NCI-H82 treated with DMSO at 0.1 percent for 48 hours (cell line): ENCODE measurements at regions not wholly inside any gene's neighbourhood (a gene's known extent, or its start where the extent isn't known, plus 50 kb on each side); places are given as distances from the start of the nearest gene placed in this dataset.

Experiments used
- DNase-seq: peaks from one replicate; lab custom pipeline; 2025; ENCODE audit not compliant: unreplicated experiment; lab: John Stamatoyannopoulos, UW

DNA sequence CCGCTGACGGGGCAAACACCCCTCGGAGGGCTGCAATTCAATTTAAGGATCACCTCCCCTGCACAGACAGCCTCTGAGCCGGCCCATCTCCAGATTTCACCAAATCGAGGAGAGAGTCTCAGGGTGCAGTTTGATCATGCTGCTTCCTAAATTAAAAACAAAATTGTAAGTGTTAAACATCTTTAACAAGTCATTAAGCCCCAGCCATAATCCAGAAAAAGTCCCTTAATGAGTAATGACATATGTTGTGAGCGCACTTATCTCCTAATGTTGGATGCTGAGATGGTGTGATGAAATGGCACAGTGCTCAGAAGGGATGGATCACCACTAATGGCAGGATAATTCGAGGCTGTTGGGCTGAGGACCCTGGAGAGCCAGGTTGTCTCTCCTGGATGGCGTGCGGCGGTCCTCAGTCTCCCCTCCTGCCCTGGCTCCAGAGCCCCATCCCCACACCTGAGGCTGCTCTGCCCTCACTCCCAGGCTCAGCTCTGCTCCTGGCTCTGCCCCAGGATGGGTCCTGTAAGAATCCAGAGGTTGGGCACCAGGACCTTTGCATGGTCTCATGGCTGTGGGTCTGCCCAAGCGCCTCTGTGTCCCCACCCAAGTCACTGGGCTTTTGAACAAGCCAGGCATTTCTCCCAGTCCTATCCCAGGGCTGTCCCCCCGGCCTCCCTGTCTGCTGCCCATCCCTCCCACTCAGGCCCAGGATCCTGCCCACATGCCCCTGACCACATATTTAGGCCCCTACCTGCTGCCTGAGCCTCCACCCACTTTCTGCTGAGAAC is 224.4 kb upstream of the POU3F1 start:
- DNase-seq, result peak; percentile 53

DNA sequence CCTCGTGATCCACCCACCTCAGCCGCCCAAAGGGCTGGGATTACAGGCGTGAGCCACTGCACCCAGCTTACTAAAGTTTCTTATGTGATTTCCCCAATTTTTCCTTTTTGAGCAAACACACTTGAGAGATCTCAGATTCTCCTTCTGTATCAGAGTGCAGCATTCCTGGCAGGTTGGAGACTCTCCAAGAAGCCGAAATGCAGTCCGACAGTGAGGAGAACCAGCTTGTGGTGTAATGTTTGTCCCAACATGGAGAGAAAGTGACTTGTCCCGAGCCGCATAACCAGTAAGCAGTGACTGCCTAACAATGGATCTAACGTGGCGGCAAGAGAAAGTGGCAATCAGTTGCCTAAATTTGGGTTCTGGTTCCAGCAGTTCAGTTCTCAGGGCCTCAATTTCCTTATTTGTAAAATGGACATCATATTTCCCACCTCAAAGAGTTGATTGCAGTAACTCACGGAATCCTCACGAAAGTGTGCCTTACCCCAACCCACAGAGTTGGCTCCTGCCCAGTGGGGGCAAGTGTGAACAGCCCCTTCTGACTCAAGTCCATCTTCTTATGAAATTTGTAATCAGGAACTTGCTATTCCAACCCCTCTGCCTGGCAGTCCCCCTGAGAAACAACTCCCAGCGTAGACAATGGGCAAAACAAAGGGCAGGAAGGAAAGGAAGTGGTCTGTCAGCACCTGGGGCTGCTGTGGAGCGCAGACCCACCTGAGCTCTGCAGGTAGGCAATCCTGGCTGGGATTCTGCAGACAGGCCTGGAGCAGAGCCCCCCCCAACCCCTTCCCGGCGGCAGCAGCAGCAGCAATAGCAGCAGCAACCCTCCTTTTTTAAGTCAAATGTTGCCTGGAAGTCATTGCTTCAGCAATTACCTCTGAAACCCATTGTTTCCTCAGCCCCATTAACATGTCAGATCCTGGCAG is 223.6 kb upstream of the POU3F1 start:
- no peak for DNase-seq

DNA sequence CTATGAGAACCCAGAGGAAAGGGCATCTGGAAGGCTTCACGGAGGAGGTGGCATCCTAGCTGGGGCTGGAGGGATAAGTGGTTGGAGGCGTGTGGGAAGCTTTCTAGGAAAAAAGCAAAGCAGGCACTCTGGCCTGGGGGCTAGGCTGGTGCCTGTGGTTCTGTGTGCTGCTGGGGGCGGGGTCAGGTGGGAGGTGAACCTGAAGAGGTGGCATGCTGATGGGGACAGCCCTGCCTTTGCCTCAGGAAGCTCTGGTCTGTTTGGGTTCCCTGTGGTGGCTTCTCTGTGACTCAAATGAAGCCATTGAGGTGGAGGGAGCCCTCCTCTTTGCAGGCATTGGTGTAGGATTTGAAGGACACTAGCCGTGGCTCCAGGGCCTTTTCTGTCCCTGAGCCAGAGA is 221.6 kb upstream of the POU3F1 start:
- no peak for DNase-seq

DNA sequence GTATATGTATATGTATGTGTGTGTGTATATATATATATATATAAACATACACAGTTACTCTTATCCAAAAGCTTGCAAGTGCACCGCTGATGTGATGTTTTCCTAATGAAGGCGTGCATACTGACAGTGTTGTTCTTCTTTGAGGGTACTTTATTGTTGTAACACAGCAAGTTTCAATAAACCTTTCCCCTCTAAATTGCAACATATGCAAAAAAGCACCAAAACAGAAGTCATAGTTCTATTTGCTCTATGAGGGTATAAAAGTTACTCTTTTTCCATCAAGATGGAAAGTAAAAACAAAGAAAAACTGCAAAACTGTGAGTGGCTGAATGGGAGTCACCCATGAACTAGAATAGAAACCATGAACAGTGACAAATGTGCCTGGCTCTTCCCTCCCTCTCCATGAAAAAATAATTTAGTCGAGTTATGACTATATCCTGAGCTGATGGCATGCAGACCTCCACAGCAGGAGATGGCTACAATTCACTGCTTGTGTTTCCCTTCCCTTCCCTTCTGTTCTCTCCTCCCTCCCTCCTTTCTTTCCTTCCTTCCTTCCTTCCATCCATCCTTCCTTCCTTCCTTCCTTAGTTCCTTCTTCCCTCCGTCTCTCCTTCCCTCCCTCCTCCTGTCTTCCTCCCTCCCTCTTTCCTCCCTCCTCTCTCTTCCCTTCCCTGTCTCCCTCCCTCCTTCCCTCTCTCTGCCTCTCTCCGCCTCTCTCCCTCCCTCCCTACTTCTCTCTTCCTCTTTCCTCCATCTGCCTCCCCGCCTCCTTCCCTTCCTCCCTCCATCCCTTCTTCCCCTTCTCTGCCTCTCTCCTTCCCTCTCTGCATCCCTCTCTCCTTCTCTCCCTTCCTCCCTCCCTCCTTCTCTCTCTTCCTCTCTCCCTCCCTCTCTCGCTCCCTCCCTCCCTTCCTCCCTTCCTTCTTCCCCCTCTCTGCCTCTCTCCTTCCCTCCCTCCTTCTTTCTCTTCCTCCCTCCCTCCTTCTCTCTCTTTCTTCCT is 220.7 kb upstream of the POU3F1 start:
- no peak for DNase-seq

DNA sequence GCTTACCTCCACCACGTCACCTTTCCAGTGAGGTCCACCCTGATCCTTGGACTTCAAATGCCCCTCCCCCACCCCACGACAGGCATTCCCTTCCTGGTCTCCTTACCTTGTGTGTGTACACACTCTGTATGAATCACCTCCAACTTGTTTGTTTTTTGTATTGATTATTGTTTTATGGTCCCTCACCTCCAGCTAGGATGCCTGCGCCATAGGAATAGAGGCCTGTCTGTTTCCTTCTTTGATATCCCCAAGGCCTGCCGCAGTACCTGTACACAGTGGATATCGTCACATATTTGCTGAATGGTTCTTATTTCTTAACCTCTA is 219.6 kb upstream of the POU3F1 start:
- no peak for DNase-seq

DNA sequence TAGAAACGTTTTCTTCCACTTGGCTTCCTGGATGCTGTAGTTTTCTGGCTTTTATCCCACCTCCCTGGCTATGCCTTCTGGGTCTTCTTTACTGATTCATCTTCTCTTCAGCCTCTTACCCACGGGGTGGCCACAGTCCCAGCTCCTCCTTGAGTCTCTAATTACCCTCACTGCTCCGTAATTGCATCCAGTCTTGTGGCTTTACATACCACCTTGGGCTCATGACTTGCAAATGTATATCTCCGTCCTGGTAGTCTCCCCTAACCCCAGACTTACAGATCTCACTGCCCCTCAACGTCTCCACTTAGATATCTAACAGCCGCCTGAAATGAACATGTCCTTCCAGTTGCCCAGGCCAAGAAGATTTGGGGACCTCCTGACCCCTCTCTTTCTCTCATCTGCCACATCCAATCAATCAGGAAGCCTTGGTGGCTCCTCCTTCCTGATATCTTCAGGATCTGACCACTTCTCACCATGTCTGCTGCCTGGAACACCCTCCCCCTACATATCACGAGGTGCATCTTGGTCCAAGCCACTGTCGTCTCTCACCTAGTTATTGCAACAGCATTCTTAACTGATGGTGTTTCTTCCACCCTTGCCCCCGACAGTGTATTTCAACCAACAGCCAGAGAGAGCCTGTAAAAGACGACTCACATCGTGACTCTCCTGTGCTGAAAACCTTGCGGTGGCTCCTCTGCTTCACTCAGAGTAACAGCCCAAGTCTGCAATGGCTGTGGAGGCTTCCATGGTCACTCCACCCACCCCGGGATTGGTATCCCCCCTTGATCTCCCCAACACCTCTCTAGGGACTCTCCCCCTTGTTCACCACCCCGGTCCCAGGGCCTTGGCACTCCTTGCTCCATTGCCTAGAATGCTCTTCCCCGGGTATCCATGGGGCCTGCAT is 219.0 kb upstream of the POU3F1 start:
- DNase-seq, result no peak

DNA sequence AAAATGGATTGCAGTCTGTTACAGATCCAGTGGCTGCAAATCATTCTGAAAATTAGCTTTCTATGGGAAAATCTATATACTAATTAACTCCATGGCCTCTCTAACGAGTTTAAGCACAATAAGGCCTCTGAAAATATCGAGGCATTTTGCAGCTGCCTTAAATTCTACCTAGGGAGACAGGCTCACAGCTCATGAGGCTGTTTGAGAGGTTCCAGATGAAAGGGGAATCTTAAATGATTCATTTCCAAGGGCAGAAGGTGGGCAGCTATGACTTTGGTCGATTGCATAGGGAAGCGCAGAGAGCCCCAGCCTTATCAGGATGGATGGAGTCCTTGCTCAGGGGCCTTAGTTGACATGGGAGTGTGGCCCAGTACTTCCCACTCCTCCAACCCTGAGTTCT is 216.8 kb upstream of the POU3F1 start:
- no peak for DNase-seq

DNA sequence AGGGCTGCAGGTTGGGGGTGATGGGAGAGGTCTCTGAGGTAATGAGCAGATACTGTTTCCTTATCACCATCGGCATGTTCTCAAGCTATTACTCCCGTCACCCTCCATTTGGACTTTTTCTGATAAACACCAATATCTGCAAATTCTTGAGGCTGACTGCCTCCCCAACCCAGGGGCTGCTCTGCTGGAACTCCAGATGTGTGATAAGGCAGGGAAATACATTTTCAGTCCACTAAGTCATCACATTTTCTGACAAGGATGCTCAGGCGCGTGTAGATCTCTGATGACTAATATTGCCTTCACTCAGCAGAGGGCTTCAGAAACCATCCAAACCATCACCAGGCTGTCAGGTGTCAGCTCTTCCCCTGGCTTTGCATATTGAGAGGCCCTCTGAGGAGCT is 215.0 kb upstream of the POU3F1 start:
- no peak for DNase-seq

DNA sequence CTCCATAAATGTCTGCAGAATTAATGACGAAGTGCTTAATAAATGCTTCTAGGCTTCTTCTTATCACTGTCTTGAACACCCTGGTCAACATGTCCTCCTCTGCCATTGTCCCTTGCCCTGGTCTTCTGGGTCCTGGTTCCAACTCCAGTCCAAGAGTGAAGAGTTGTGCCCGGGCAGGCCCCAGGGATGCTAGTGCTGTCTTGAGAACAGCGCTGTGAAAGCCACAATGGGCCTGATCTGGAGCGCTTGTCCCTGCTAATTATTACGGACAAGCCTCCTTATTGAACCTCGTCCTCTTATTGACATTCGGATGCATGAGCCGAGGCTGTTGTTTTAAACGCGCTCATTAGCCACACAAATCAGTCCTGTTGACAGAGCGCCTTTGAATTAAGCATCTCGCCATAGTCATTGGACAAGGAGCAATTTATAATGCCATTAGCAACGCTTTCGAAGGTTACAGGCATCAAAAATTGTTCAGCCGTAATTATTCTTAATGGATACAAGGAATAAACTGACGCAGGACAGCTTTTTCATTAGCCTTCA is 211.6 kb upstream of the POU3F1 start:
- DNase-seq, result no peak

DNA sequence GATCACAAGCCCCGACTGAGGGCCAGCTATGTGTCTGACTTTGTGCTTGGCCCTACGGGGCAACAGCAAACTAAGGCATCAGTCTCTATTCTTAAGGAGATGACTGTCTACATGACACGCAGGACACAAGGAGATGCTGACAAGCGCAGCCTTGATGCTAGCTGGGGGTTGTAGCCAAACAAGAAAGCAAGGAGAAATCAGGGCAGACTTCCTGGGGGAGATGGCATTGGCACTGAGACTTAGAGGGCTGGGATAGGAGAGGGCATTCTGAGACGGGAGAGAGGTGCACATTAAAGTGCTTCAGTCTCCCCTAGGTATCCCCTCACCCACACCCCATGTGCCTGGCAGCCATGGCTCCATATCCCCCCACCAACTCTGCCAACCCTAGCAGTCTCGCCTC is 210.8 kb upstream of the POU3F1 start:
- DNase-seq, result no peak

DNA sequence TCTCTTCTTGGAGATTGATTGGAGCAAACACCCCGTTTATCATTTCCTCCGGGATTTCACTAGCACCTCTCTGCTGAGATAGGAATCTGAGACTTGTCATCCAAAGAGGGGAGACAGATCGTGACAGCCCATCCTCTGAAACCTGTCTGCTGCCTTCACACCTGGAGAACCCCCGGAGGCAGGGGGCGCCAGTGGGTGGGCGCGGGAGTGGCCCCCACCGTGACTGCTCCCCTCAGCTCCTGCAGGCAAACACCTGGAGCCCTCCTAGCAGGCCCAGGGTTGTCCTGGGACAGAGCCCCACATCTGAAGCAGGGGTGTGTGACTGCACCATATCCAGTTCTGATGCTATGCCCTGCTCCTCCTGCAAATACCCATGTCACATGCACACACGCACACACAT is 209.5 kb upstream of the POU3F1 start:
- no peak for DNase-seq

DNA sequence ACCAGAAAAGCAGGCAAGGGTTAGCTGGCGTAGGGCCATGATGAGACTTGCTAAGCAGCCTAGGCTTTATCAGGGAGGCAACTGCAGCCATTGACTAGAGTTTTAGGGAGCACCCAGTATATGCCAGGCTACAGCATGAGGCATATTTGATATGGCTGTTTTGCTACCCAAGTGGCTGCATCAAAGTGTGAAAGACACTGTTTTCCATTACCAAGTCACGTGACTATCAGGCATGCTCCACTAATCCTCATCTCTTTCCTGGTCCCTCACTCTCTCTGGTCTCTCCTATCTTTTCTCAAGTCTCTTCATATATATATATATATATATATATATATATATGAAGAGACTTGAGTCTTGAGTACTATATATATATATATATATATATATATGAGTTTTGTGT is 206.7 kb upstream of the POU3F1 start:
- DNase-seq, result no peak

DNA sequence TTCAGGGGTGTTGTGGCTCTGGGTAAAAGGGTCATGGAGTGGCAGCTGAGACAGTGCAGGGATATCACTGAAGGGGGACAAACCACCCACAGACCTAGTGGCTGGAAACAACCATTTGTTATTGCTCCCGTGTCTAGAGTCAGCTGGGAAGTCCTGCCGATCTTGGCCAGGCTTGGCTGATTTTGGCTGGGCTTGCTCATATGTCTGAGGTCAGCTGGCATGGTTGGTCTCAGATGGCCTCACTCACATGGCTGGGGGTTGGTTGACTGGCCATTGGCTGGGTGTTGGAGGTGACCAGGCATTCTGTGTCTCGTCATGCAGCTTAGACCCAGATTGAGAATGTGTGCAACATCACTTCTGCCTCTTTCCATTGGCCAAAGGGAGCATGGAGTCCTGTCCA is 203.8 kb upstream of the POU3F1 start:
- no peak for DNase-seq

DNA sequence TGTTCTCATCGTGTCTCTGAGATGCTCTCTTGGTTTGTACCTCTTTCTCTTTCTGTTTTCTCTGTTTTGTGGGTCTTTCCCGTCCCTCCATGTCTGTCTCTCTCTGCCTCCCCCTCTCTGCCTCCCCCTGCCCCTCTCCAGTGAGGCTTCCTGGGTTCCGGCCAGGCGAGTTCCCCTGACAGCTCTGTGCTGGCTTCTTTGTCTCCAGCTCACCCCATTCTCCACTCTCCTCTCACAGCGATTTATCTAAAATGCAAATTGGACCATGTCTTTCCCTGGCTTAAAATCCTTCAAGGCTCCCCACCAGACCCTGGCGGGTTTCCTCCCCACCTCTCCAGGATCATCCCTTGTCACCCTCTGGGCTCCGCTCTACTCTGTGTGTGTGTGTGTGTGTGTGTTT is 202.4 kb upstream of the POU3F1 start:
- no peak for DNase-seq

DNA sequence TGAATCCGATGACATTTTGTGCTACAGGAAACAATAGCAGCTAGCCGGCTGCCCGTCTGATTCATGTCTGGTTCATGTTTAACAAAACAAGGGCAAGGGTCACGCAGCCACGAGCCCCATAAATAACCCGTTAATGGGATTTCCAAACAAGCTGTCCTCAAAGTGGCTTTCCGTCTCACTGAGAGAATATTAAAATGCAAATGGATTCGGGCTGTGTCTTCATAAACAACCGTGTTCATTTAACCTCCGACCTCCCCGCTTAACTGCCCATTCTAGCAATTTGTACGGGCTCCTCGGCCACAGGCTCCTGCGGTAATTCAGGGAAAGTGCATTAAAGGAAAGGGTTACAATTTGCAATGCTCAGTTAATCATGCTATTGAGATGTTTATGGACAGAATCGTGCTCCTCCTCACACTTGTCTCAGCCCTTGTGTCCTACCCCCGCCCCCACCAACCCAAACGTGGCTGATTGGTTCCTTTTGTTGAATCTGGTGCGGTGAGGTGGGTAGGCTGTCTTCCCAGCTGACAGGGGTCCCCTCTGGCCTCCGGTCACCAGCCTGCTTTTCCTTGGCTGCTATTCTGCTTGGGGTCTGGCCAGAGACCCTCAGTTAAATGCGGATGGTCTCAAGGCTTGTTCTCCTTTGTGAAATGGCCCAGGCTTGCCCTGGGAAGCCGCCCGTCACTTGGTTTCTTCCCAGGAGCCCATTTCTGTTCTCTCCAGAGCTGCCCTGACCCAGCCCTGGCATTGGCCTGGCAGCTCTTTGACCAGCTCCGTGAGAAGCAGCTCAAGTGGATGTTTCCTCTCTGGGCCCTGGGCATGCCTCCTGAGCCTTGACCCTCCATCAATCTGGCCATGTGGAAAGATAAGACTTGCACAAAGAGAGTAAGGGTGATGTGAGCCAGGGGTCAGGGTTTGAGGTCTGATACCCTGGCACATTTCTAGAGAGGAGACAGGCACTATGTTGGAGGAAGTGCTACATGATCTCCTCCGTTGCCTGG is 200.7 kb upstream of the POU3F1 start:
- peak; percentile 73 for DNase-seq

DNA sequence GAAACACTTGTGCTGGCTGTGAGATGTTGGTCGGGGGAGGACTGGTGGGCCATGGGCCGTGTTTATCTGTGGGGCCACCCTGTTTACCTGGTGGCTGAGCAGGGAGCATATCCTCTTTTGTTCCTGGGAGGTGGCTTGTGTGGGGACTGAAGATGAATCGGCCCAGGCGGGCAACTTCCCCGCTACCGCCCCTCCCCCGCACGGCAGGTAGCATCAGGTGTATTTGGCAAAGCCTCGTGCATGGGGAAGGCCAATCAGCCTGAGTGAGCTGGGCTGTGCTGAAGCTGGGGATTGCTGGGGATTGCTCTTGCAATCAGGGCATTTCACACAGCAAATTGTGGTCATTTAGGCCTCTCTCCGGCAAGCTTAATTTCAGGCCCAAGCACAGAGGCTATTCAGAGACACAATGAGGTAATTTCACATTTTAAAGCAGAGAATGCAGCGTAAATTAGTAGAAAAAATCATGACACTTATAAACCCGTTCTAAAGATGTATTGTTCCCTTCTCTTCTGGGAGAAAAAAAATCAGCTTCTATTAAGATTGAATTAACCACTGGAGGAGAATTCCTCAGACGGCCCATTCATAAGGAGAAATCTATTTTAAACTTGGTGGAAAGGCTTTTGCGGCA is 197.7 kb upstream of the POU3F1 start:
- no peak for DNase-seq

DNA sequence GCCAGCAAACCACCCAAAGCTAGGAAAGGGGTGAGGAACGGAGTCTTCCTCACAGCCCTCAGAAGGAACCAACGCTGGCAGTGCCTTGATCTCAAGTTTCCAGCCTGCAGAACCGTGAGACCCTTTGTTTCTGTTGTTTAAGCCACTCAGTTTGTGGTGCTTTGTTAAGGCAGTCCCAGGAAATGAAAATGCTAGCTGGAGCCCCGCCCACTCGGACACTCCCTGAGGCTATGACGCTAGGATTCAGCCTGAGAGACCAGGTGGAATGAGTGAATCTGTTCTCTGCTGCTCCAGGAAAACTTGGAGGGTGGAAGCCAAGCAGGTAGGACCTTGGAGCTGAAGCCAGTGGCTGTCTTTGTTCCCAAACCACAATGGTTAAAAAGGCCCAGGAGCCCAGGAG is 196.5 kb upstream of the POU3F1 start:
- no peak for DNase-seq

DNA sequence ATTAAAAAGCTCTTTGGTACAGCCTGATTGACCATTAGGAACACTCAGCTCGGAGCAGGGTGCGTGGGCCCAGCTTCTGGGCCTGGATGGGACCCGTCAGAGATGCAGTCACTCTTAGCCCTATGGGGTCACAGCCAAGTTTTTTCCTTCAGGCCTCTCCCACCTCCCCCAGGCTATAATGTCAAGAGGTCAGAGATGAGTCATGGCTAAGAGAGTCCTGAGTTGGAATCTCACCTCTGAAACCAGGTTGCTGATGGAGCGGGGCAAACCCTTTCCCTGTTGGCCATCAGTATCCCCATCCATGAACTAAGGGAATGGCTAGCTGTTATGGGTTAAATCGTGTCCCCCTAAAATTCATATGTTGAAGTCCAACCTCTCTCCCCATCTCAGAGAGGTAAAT is 195.9 kb upstream of the POU3F1 start:
- no peak for DNase-seq
